ENCODE measurements at regions not wholly inside any gene's neighbourhood (a gene's known extent, or its start where the extent isn't known, plus 50 kb on each side); places are given as distances from the start of the nearest gene placed in this dataset.

GRCh38 chr2:128817813-128818212, 499.1 kb upstream of the HS6ST1 start:
- 74 to 83% (median 77%) methylated on average over 6 of the region's 6 CpGs for WGBS, 3 donors
- no peak for DNase-seq
- ATAC-seq: no peak
- Histone ChIP-seq H3K27ac (no peak overlapping the region), H3K27me3 (ENCODE audit: insufficient read depth in 3 of 3, low read length in 2 of 3) (no peaks in the 10 kb centered on the region), H3K4me1 (no peaks in the 10 kb centered on the region), H3K36me3 (ENCODE audit: insufficient read depth in 1 of 2, low read depth in 1 of 2) (no peaks in the 10 kb centered on the region), H3K9me3 (no peaks in the 10 kb centered on the region), H3K4me3 (no peak overlapping the region)
- TF ChIP-seq, protein P1, sequence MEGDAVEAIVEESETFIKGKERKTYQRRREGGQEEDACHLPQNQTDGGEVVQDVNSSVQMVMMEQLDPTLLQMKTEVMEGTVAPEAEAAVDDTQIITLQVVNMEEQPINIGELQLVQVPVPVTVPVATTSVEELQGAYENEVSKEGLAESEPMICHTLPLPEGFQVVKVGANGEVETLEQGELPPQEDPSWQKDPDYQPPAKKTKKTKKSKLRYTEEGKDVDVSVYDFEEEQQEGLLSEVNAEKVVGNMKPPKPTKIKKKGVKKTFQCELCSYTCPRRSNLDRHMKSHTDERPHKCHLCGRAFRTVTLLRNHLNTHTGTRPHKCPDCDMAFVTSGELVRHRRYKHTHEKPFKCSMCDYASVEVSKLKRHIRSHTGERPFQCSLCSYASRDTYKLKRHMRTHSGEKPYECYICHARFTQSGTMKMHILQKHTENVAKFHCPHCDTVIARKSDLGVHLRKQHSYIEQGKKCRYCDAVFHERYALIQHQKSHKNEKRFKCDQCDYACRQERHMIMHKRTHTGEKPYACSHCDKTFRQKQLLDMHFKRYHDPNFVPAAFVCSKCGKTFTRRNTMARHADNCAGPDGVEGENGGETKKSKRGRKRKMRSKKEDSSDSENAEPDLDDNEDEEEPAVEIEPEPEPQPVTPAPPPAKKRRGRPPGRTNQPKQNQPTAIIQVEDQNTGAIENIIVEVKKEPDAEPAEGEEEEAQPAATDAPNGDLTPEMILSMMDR (IDR thresholded peaks at IDR 0.05): no peak
- intact Hi-C loops (cut with DNase I): no loop called here

DNA sequence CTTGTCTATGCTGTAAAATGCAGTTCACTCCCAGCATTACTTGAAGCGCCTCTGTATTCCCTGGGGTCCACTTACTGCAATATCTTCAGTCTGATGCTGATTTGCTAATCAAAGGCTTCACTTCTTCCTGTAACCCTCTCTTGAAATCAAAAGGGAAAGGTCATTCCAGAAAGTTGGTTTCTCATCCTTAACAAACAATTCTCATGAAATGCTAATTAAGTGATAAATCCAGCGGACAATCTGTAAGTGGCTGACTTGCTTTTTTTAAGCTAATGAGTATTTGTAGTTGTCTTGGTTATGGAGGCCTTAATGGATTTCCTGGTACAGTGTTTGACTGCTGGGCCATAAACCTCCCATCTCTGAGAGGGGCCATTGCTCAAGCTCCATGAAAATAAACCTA, 499.6 kb upstream of the HS6ST1 start:
- Histone ChIP-seq H3K27ac (no peak overlapping the region), H3K4me1 (no peaks in the 10 kb centered on the region), H3K27me3 (ENCODE audit: insufficient read depth in 3 of 3, low read length in 2 of 3) (no peaks in the 10 kb centered on the region), H3K4me3 (no peak overlapping the region), H3K36me3 (ENCODE audit: insufficient read depth in 1 of 2, low read depth in 1 of 2) (no peaks in the 10 kb centered on the region), H3K9me3 (no peaks in the 10 kb centered on the region)
- DNase-seq (no peak), ATAC-seq (no peak)
- TF ChIP-seq, protein P1 (IDR thresholded peaks at IDR 0.05): no peak
- intact Hi-C loops (cut with DNase I): no loop called here
- WGBS, 3 donors: 89 to 94% (median 92%) methylated on average over 2 of the region's 2 CpGs

- no peaks in the 10 kb centered on the region for H3K36me3 ChIP-seq (ENCODE audit: insufficient read depth in 1 of 2, low read depth in 1 of 2)
- TF ChIP-seq, protein P1 (IDR thresholded peaks at IDR 0.05): no peak
- DNase-seq (no peak), ATAC-seq (no peak)
- H3K9me3 ChIP-seq: no peaks in the 10 kb centered on the region
- no peaks in the 10 kb centered on the region for H3K4me1 ChIP-seq
- H3K4me3 ChIP-seq: no peak overlapping the region
- H3K27ac ChIP-seq: no peak overlapping the region
- intact Hi-C loops (cut with DNase I): no loop called here
- H3K27me3 ChIP-seq (ENCODE audit: insufficient read depth in 3 of 3, low read length in 2 of 3): no peaks in the 10 kb centered on the region
- 89 to 91% (median 91%) methylated on average over 11 of the region's 11 CpGs for WGBS, 3 donors
These were observed 500.2 kb upstream of the HS6ST1 start for GRCh38 chr2:128818704-128819491.

GRCh38 chr2:128820452-128820851, 501.8 kb upstream of the HS6ST1 start:
- Histone ChIP-seq H3K36me3 (ENCODE audit: insufficient read depth in 1 of 2, low read depth in 1 of 2) (no peaks in the 10 kb centered on the region), H3K9me3 (no peaks in the 10 kb centered on the region), H3K4me3 (no peak overlapping the region), H3K4me1 (no peaks in the 10 kb centered on the region), H3K27ac (no peak overlapping the region), H3K27me3 (ENCODE audit: insufficient read depth in 3 of 3, low read length in 2 of 3) (no peaks in the 10 kb centered on the region)
- TF ChIP-seq, protein P1 (IDR thresholded peaks at IDR 0.05): no peak
- WGBS, 3 donors: 41 to 56% (median 46%) methylated on average over 4 of the region's 4 CpGs
- DNase-seq: no peak
- peak in 3 of 4 donors; percentile 58 to 82 (median 74) for ATAC-seq
- intact Hi-C loops (cut with DNase I): no loop called here

- 75 to 85% (median 82%) methylated on average over 1 of the region's 1 CpG for WGBS, 3 donors
- DNase-seq (no peak), ATAC-seq (no peak)
- H3K4me1 ChIP-seq: no peaks in the 10 kb centered on the region
- no peaks in the 10 kb centered on the region for H3K27me3 ChIP-seq (ENCODE audit: insufficient read depth in 3 of 3, low read length in 2 of 3)
- no peaks in the 10 kb centered on the region for H3K9me3 ChIP-seq
- H3K36me3 ChIP-seq (ENCODE audit: insufficient read depth in 1 of 2, low read depth in 1 of 2): no peaks in the 10 kb centered on the region
- no peak overlapping the region for H3K4me3 ChIP-seq
- intact Hi-C loops (cut with DNase I): no loop called here
- TF ChIP-seq, protein P1 (IDR thresholded peaks at IDR 0.05): no peak
- H3K27ac ChIP-seq: no peak overlapping the region
These were observed 502.3 kb upstream of the HS6ST1 start for GRCh38 chr2:128821010-128821409.

Data from psoas muscle (tissue), 7 donors.